Tibial nerve (tissue), 4 donors: ENCODE measurements at regions not wholly inside any gene's neighbourhood (a gene's known extent, or its start where the extent isn't known, plus 50 kb on each side); places are given as distances from the start of the nearest gene placed in this dataset.
"Not testable (repeated sequence)": the region's sequence is repeated elsewhere in the genome, so short reads cannot be mapped to it uniquely, and the experiment has no call there.

ENCODE experiments used
- DNase-seq, 2 donors: peaks; one replicate each; pipeline ENCODE4 v3.0.0-alpha.2; 2019; ENCODE audit warnings: low spot score in 2 of 2
- H3K27ac ChIP-seq, 4 donors: fragments of 200-600 bp; sonication (generic) in 3 of 4; one replicate each; pipeline ENCODE4 v1.5.1; 2017 to 2019; ENCODE audit warnings: mild to moderate bottlenecking in 1 of 4
- H3K27me3 ChIP-seq, 2 donors: fragments of 200-600 bp; sonication (generic) in 1 of 2; one replicate each; pipeline versions ENCODE4 v1.5.1 to v1.6.0; 2017 to 2019
- H3K36me3 ChIP-seq, 3 donors: fragments of 200-600 bp; sonication (generic); one replicate each; pipeline ENCODE4 v1.5.1; 2018 to 2019
- H3K4me1 ChIP-seq, 4 donors: fragments of 200-600 bp; sonication (generic) in 3 of 4; one replicate each; pipeline ENCODE4 v1.5.1; 2017 to 2019
- H3K4me3 ChIP-seq, 4 donors: fragments of 200-600 bp; sonication (generic) in 3 of 4; one replicate each; pipeline ENCODE4 v1.5.1; 2017 to 2019; ENCODE audit warnings: mild to moderate bottlenecking in 1 of 4, moderate library complexity in 1 of 4
- H3K9me3 ChIP-seq, 4 donors: fragments of 200-600 bp; sonication (generic) in 3 of 4; one replicate each; pipeline ENCODE4 v1.5.1; 2017 to 2019
- CTCF ChIP-seq, 5 experiments: fragments of 200-600 bp in 3 of 5; fragments of 450-650 bp in 2 of 5; sonication (generic) in 3 of 5; IDR thresholded peaks; one replicate each; pipeline ENCODE4 v1.5.1; 2016 to 2019; ENCODE audit warnings: antibody characterized with exemption in 5 of 5, mild to moderate bottlenecking in 3 of 5, moderate library complexity in 2 of 5
- EP300 ChIP-seq, 2 donors: sonication (generic); formaldehyde crosslinking; IDR thresholded peaks; one replicate each; pipeline ENCODE4 v1.6.1; 2017; ENCODE audit warnings: antibody characterized with exemption in 2 of 2, mild to moderate bottlenecking in 1 of 2
- POLR2A ChIP-seq, 2 donors: fragments of 450-650 bp; IDR thresholded peaks; one replicate each; pipeline ENCODE4 v1.6.1; 2017; ENCODE audit warnings: antibody characterized with exemption in 2 of 2, mild to moderate bottlenecking in 2 of 2, moderate library complexity in 2 of 2
- WGBS, 2 donors: methylation state at CpG; one replicate each; pipeline ENCODE4 v1.1.5; 2018; 5-methylcytosine and 5-hydroxymethylcytosine counted together

GRCh38 chr9:40914772-40915659, 213.5 kb downstream of the FOXD4L6 start:
- no peaks in the 10 kb centered on the region for H3K27me3 ChIP-seq
- H3K9me3 ChIP-seq, result peaks cover 3 to 93% (median 45%) of the 10 kb centered on the region in 4 donors
- TF ChIP-seq POLR2A (IDR thresholded peaks at IDR 0.05) (no peak), CTCF (IDR thresholded peaks at IDR 0.05) (no peak), EP300 (IDR thresholded peaks at IDR 0.05) (no peak)
- no peak for DNase-seq
- no peak overlapping the region for H3K27ac ChIP-seq
- 54 to 59% methylated on average over 5 of the region's 5 CpGs for WGBS, 2 donors
- H3K4me3 ChIP-seq, result no peak overlapping the region
- peaks cover 0 to 18% (median 0%) of the 10 kb centered on the region in 3 donors for H3K36me3 ChIP-seq
- no peaks in the 10 kb centered on the region for H3K4me1 ChIP-seq

- Histone ChIP-seq H3K27me3 (no peaks in the 10 kb centered on the region), H3K4me1 (no peaks in the 10 kb centered on the region), H3K27ac (no peak overlapping the region), H3K36me3 (peaks cover 0 to 18% (median 0%) of the 10 kb centered on the region in 3 donors), H3K4me3 (no peak overlapping the region), H3K9me3 (peaks cover 3 to 93% (median 46%) of the 10 kb centered on the region in 4 donors)
- TF ChIP-seq EP300 (IDR thresholded peaks at IDR 0.05) (no peak), CTCF (IDR thresholded peaks at IDR 0.05) (no peak), POLR2A (IDR thresholded peaks at IDR 0.05) (no peak)
- no peak for DNase-seq
- 58 to 60% methylated on average over 8 of the region's 8 CpGs for WGBS, 2 donors
Observed at GRCh38 chr9:40913928-40914673, 214.4 kb downstream of the FOXD4L6 start.

GRCh38 chr9:40913096-40913719, 215.3 kb downstream of the FOXD4L6 start:
- no peaks in the 10 kb centered on the region for H3K27me3 ChIP-seq

GRCh38 chr9:40912679-40913078, 215.8 kb downstream of the FOXD4L6 start:
- not testable (repeated sequence) for H3K4me3 ChIP-seq, DNase-seq, H3K27ac ChIP-seq, H3K27me3 ChIP-seq, H3K4me1 ChIP-seq
- Histone ChIP-seq H3K36me3 (peaks cover 0 to 18% (median 0%) of the 10 kb centered on the region in 3 donors), H3K9me3 (peaks cover 3 to 96% (median 52%) of the 10 kb centered on the region in 4 donors)
- 77 to 80% methylated on average over 4 of the region's 4 CpGs for WGBS, 2 donors

More at GRCh38 chr9:40913096-40913719, 215.3 kb downstream of the FOXD4L6 start:
- Histone ChIP-seq H3K27ac (no peak overlapping the region), H3K36me3 (peaks cover 0 to 18% (median 0%) of the 10 kb centered on the region in 3 donors), H3K4me3 (no peak overlapping the region), H3K4me1 (no peaks in the 10 kb centered on the region), H3K9me3 (peaks cover 3 to 95% (median 49%) of the 10 kb centered on the region in 4 donors)
- TF ChIP-seq EP300 (IDR thresholded peaks at IDR 0.05), result no peak
- no peak for TF ChIP-seq CTCF (IDR thresholded peaks at IDR 0.05)
- no peak for TF ChIP-seq POLR2A (IDR thresholded peaks at IDR 0.05)
- WGBS, 2 donors, result 68 to 76% methylated on average over 11 of the region's 11 CpGs
- no peak for DNase-seq

GRCh38 chr9:40911647-40912046, 216.8 kb downstream of the FOXD4L6 start:
- H3K4me3 ChIP-seq, result no peak overlapping the region
- no peak for TF ChIP-seq EP300 (IDR thresholded peaks at IDR 0.05)
- TF ChIP-seq CTCF (IDR thresholded peaks at IDR 0.05), result no peak
- no peak for TF ChIP-seq POLR2A (IDR thresholded peaks at IDR 0.05)
- no peaks in the 10 kb centered on the region for H3K27me3 ChIP-seq
- no peaks in the 10 kb centered on the region for H3K4me1 ChIP-seq
- no peak overlapping the region for H3K27ac ChIP-seq
- peaks cover 0 to 18% (median 0%) of the 10 kb centered on the region in 3 donors for H3K36me3 ChIP-seq
- peaks cover 3 to 100% (median 55%) of the 10 kb centered on the region in 4 donors for H3K9me3 ChIP-seq
- WGBS, 2 donors, result 73 to 77% methylated on average over 5 of the region's 5 CpGs
- DNase-seq, result no peak

- peaks cover 8 to 100% (median 54%) of the 10 kb centered on the region in 4 donors for H3K9me3 ChIP-seq
- H3K27ac ChIP-seq, DNase-seq, H3K4me1 ChIP-seq, H3K27me3 ChIP-seq, H3K4me3 ChIP-seq: not testable (repeated sequence)
- 68 to 73% methylated on average over 8 of the region's 8 CpGs for WGBS, 2 donors
- H3K36me3 ChIP-seq, result peaks cover 0 to 12% (median 0%) of the 10 kb centered on the region in 3 donors
Observed at GRCh38 chr9:40910995-40911394, 217.5 kb downstream of the FOXD4L6 start.
